A549 (cell line): ENCODE measurements at regions not wholly inside any gene's neighbourhood (a gene's known extent, or its start where the extent isn't known, plus 50 kb on each side); places are given as distances from the start of the nearest gene placed in this dataset.

ENCODE experiments used
- ATAC-seq, 2 experiments: fragments of 200-7000 bp in 1 of 2; fragments of >200 bp in 1 of 2; cut with Nextera tagmentation in 1 of 2; cut with Tn5 transposase in 1 of 2; 3 replicates each; pipeline versions ENCODE4 v1.8.0 to v1.9.1; 2018 to 2020; ENCODE audit warnings: mild to moderate bottlenecking in 1 of 2, moderate library complexity in 1 of 2
- CTCF ChIA-PET: fragments of 300-600 bp; sonication (Branson Sonifier 250); formaldehyde crosslinking; extraction: SDS; loops from one replicate; lab custom pipeline; 2021; ENCODE audit warnings: antibody characterized with exemption, inconsistent platforms; lab: Yijun Ruan, JAX
- POLR2A ChIA-PET: fragments of 350-600 bp; formaldehyde crosslinking; extraction: SDS; loops from one replicate; lab custom pipeline; 2021; ENCODE audit warnings: antibody characterized with exemption, inconsistent platforms; lab: Yijun Ruan, JAX
- DNase-seq, 2 experiments: peaks; one replicate each; pipeline versions ENCODE4 v3.0.0 to v3.0.0-alpha.2; 2011 to 2016; ENCODE audit warnings: low read depth in 1 of 2, low spot score in 1 of 2
- FAIRE-seq: peaks from 2 replicates; lab custom pipeline; 2011; peaks lifted over from hg19 to GRCh38; lab: Jason Lieb, UNC
- H3K27ac ChIP-seq, 2 experiments: fragments of >200 bp; sonication (Bioruptor Twin); formaldehyde crosslinking; 3 replicates each; pipeline ENCODE4 v1.5.1; 2016 to 2017
- H3K4me1 ChIP-seq: fragments of >200 bp; sonication (Bioruptor Twin); formaldehyde crosslinking; 3 replicates; pipeline ENCODE4 v1.6.1; 2016
- H3K4me2 ChIP-seq: fragments of >200 bp; sonication (Bioruptor Twin); formaldehyde crosslinking; 3 replicates; pipeline ENCODE4 v1.6.1; 2016
- H3K4me3 ChIP-seq: fragments of >200 bp; sonication (Bioruptor Twin); formaldehyde crosslinking; 3 replicates; pipeline ENCODE4 v1.5.1; 2016
- H3K9me3 ChIP-seq: fragments of >200 bp; sonication (Bioruptor Twin); formaldehyde crosslinking; 3 replicates; pipeline ENCODE4 v1.6.1; 2016
- BHLHE40 ChIP-seq: IDR thresholded peaks from 2 replicates; pipeline ENCODE4 v1.6.1; 2012; ENCODE audit warnings: low read depth, low read length, inconsistent platforms
- CBX2 ChIP-seq: fragments of 200-600 bp; sonication (generic); IDR thresholded peaks from 2 replicates; pipeline ENCODE4 v1.6.1; 2016; ENCODE audit warnings: low read depth, mild to moderate bottlenecking, borderline replicate concordance
- CEBPB ChIP-seq, 2 experiments: fragments of >200 bp in 1 of 2; sonication (Bioruptor Twin) in 1 of 2; formaldehyde crosslinking in 1 of 2; IDR thresholded peaks; 2 replicates each; pipeline ENCODE4 v1.6.1; 2012 to 2016
- CHD4 ChIP-seq: fragments of 200-600 bp; sonication (generic); IDR thresholded peaks from 2 replicates; pipeline ENCODE4 v1.6.1; 2016; ENCODE audit warnings: antibody characterized with exemption, mild to moderate bottlenecking, borderline replicate concordance
- EHF ChIP-seq: fragments of 250-450 bp; sonication (Bioruptor Pico); IDR thresholded peaks from 2 replicates; pipeline ENCODE4 v1.5.0; 2020; ENCODE audit warnings: mild to moderate bottlenecking
- EP300 ChIP-seq, 2 experiments: fragments of >200 bp; sonication (Bioruptor Twin); formaldehyde crosslinking; IDR thresholded peaks; 2 replicates in 1 of 2; 3 replicates in 1 of 2; pipeline ENCODE4 v1.6.1; 2016 to 2017
- ESRRA ChIP-seq: fragments of 150-350 bp; IDR thresholded peaks from 2 replicates; pipeline ENCODE4 v1.6.1; 2014; ENCODE audit warnings: mild to moderate bottlenecking, low read length, borderline replicate concordance
- FOSB ChIP-seq: fragments of 250-450 bp; sonication (Bioruptor Pico); IDR thresholded peaks from 2 replicates; pipeline ENCODE4 v1.5.0; 2020; ENCODE audit warnings: mild to moderate bottlenecking, moderate library complexity
- HOXA7 ChIP-seq: fragments of 250-450 bp; sonication (Bioruptor Pico); IDR thresholded peaks from 2 replicates; pipeline ENCODE4 v1.5.0; 2020; ENCODE audit warnings: mild to moderate bottlenecking, moderate library complexity
- HOXB13 ChIP-seq: fragments of 250-450 bp; sonication (Bioruptor Pico); IDR thresholded peaks from 2 replicates; pipeline ENCODE4 v1.5.0; 2020; ENCODE audit warnings: low read depth, mild to moderate bottlenecking, moderate library complexity
- KDM1A ChIP-seq: fragments of 200-600 bp; sonication (generic); IDR thresholded peaks from 2 replicates; pipeline ENCODE4 v1.6.1; 2016; ENCODE audit warnings: low read depth, mild to moderate bottlenecking
- NPAS2 ChIP-seq: fragments of 250-450 bp; sonication (Bioruptor Pico); IDR thresholded peaks from 2 replicates; pipeline ENCODE4 v1.8.0; 2022; ENCODE audit warnings: mild to moderate bottlenecking, moderate library complexity, borderline replicate concordance
- NR3C1 ChIP-seq: fragments of >200 bp; sonication (Bioruptor Twin); formaldehyde crosslinking; IDR thresholded peaks from 3 replicates; pipeline ENCODE4 v1.6.1; 2017
- RARB ChIP-seq: fragments of 250-450 bp; sonication (Bioruptor Pico); IDR thresholded peaks from 2 replicates; pipeline ENCODE4 v1.8.0; 2021; ENCODE audit warnings: mild to moderate bottlenecking, moderate library complexity
- SMC3 ChIP-seq: fragments of >200 bp; sonication (Bioruptor Twin); formaldehyde crosslinking; IDR thresholded peaks from 3 replicates; pipeline ENCODE4 v1.6.1; 2018; ENCODE audit warnings: inconsistent platforms
- ZC3H11A ChIP-seq: fragments of 450-650 bp; IDR thresholded peaks from 2 replicates; pipeline ENCODE4 v1.6.1; 2014; ENCODE audit warnings: antibody characterized with exemption, mild to moderate bottlenecking
- ZNF302 ChIP-seq: fragments of 250-450 bp; sonication (Bioruptor Pico); IDR thresholded peaks from 2 replicates; pipeline ENCODE4 v1.9.0; 2021; ENCODE audit warnings: inconsistent platforms, mild to moderate bottlenecking, moderate library complexity
- WGBS: methylation state at CpG from one replicate; pipeline ENCODE4 v1.1.6; 2017; ENCODE audit errors: missing lambda C conversion rate; 5-methylcytosine and 5-hydroxymethylcytosine counted together
- TF ChIP-seq, protein P1 (sequence below): fragments of 150-350 bp; IDR thresholded peaks from 2 replicates; pipeline ENCODE4 v1.6.1; 2014; ENCODE audit warnings: low read depth, mild to moderate bottlenecking, low read length
- TF ChIP-seq, protein P2 (sequence below): fragments of 450-650 bp; IDR thresholded peaks from 2 replicates; pipeline ENCODE4 v1.6.1; 2014; ENCODE audit warnings: antibody characterized with exemption
- TF ChIP-seq, protein P3 (sequence below): fragments of >200 bp; sonication (Bioruptor Twin); formaldehyde crosslinking; IDR thresholded peaks from 3 replicates; pipeline ENCODE4 v1.5.1; 2016
- TF ChIP-seq, protein P4 (sequence below): fragments of 250-450 bp; sonication (Bioruptor Pico); IDR thresholded peaks from 2 replicates; pipeline ENCODE4 v1.5.0; 2021; ENCODE audit warnings: mild to moderate bottlenecking, moderate library complexity, borderline replicate concordance

DNA sequence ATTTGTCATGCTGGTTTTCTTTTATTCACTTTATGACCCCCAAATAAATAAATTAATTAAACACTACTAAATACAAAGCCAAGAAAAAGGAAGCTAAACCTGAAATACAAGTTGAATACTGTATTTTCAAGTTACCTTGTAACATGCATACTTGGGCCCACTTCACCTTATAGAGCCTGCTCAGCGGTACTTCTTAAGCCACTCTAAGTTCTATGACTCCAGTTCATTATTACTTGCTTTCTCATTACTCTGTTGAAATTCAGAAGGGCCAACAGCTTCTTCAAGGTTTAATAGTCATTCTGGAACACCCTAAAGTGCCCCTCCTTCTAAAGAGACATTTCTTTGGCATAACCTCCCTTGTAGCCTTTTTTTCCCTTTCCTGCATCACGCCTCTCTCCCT lies 844.5 kb downstream of the RPA4 start:
- POLR2A ChIA-PET: no interaction called here
- WGBS: 47% methylated on average over 2 of the region's 2 CpGs
- Histone ChIP-seq H3K4me1 (no peaks in the 10 kb centered on the region), H3K4me2 (no peak overlapping the region), H3K27ac (no peak overlapping the region), H3K4me3 (no peak overlapping the region), H3K9me3 (no peaks in the 10 kb centered on the region)
- DNase-seq (no peak), FAIRE-seq (no peak), ATAC-seq (no peak)
- CTCF ChIA-PET: no interaction called here
- TF ChIP-seq EHF (CRISPR knock-in tag) (no peak), RARB (no peak), CEBPB (IDR thresholded peaks at IDR 0.05) (no peak), FOSB (CRISPR knock-in tag) (no peak), BHLHE40 (no peak)
- TF ChIP-seq, protein P1, sequence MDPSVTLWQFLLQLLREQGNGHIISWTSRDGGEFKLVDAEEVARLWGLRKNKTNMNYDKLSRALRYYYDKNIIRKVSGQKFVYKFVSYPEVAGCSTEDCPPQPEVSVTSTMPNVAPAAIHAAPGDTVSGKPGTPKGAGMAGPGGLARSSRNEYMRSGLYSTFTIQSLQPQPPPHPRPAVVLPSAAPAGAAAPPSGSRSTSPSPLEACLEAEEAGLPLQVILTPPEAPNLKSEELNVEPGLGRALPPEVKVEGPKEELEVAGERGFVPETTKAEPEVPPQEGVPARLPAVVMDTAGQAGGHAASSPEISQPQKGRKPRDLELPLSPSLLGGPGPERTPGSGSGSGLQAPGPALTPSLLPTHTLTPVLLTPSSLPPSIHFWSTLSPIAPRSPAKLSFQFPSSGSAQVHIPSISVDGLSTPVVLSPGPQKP: no peak

DNA sequence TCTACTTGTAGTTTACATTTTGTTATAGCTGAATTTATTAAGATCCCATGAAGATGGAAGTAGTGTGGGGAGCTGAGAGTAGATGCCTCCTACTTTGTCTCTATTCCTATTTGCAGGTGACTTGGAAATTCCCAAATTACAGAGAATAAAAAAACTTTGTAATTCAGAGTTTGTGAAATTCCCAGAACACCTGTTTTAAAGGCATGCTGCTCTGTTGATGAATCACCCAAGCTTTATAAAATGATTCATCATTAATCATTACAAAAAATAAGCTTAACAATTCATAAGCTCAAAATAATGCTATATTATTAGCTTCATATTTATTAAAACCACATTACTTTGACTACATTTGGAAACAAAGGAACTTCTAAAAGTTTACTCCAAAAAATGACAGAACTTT lies 856.3 kb downstream of the RPA4 start:
- ATAC-seq (no peak), DNase-seq (no peak), FAIRE-seq (peak; percentile 94)
- H3K27ac ChIP-seq: no peak overlapping the region
- H3K4me1 ChIP-seq: no peaks in the 10 kb centered on the region
- ChIA-PET CTCF (no interaction called here), POLR2A (no interaction called here)
- no peak overlapping the region for H3K4me2 ChIP-seq
- H3K9me3 ChIP-seq: no peaks in the 10 kb centered on the region
- TF ChIP-seq EP300 (IDR thresholded peaks at IDR 0.05) (no peak), HOXA7 (CRISPR knock-in tag) (no peak), ZC3H11A (no peak), ZNF302 (CRISPR knock-in tag) (no peak), NPAS2 (no peak), NR3C1 (no peak), CBX2 (no peak), KDM1A (no peak), SMC3 (no peak), CHD4 (no peak), RARB (no peak), ESRRA (no peak), HOXB13 (CRISPR knock-in tag) (no peak)
- TF ChIP-seq, protein P2, sequence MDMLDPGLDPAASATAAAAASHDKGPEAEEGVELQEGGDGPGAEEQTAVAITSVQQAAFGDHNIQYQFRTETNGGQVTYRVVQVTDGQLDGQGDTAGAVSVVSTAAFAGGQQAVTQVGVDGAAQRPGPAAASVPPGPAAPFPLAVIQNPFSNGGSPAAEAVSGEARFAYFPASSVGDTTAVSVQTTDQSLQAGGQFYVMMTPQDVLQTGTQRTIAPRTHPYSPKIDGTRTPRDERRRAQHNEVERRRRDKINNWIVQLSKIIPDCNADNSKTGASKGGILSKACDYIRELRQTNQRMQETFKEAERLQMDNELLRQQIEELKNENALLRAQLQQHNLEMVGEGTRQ: no peak
- TF ChIP-seq, protein P3, sequence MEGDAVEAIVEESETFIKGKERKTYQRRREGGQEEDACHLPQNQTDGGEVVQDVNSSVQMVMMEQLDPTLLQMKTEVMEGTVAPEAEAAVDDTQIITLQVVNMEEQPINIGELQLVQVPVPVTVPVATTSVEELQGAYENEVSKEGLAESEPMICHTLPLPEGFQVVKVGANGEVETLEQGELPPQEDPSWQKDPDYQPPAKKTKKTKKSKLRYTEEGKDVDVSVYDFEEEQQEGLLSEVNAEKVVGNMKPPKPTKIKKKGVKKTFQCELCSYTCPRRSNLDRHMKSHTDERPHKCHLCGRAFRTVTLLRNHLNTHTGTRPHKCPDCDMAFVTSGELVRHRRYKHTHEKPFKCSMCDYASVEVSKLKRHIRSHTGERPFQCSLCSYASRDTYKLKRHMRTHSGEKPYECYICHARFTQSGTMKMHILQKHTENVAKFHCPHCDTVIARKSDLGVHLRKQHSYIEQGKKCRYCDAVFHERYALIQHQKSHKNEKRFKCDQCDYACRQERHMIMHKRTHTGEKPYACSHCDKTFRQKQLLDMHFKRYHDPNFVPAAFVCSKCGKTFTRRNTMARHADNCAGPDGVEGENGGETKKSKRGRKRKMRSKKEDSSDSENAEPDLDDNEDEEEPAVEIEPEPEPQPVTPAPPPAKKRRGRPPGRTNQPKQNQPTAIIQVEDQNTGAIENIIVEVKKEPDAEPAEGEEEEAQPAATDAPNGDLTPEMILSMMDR: no peak
- TF ChIP-seq, protein P4, sequence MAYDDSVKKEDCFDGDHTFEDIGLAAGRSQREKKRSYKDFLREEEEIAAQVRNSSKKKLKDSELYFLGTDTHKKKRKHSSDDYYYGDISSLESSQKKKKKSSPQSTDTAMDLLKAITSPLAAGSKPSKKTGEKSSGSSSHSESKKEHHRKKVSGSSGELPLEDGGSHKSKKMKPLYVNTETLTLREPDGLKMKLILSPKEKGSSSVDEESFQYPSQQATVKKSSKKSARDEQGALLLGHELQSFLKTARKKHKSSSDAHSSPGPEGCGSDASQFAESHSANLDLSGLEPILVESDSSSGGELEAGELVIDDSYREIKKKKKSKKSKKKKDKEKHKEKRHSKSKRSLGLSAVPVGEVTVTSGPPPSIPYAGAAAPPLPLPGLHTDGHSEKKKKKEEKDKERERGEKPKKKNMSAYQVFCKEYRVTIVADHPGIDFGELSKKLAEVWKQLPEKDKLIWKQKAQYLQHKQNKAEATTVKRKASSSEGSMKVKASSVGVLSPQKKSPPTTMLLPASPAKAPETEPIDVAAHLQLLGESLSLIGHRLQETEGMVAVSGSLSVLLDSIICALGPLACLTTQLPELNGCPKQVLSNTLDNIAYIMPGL (CRISPR knock-in tag): no peak
- H3K4me3 ChIP-seq: no peak overlapping the region
